Kidney (tissue), 13 donors: ENCODE measurements at regions not wholly inside any gene's neighbourhood (a gene's known extent, or its start where the extent isn't known, plus 50 kb on each side); places are given as distances from the start of the nearest gene placed in this dataset.
"Not testable (repeated sequence)": the region's sequence is repeated elsewhere in the genome, so short reads cannot be mapped to it uniquely, and the experiment has no call there.

Experiments used
- DNase-seq, 5 donors: peaks; one replicate each; pipeline ENCODE4 v3.0.0-alpha.2; 2013 to 2020
- FAIRE-seq: peaks from 2 replicates; lab custom pipeline; 2012; peaks lifted over from hg19 to GRCh38; lab: Jason Lieb, UNC
- H3K27ac ChIP-seq, 2 donors: one replicate each; pipeline ENCODE4 v1.7.0; 2013; ENCODE audit warnings: low read depth in 2 of 2, low read length in 2 of 2, inconsistent platforms in 1 of 2
- H3K27me3 ChIP-seq: one replicate; pipeline ENCODE4 v1.7.1; 2013; ENCODE audit warnings: low read length, inconsistent platforms; ENCODE audit not compliant: control insufficient read depth, insufficient read depth
- H3K36me3 ChIP-seq, 3 donors: one replicate each; pipeline versions ENCODE4 v1.7.0 to v1.7.1; 2013; ENCODE audit warnings: low read length in 3 of 3, control low read depth in 1 of 3, inconsistent platforms in 1 of 3; ENCODE audit not compliant: insufficient read depth in 3 of 3, control insufficient read depth in 2 of 3
- H3K4me1 ChIP-seq, 3 donors: one replicate each; pipeline versions ENCODE4 v1.7.0 to v1.7.1; 2013; ENCODE audit warnings: low read length in 3 of 3, inconsistent platforms in 1 of 3, low read depth in 1 of 3; ENCODE audit not compliant: control insufficient read depth in 2 of 3, insufficient read depth in 2 of 3
- H3K4me3 ChIP-seq, 3 donors: one replicate each; pipeline versions ENCODE4 v1.7.0 to v1.8.1; 2013; ENCODE audit warnings: low read length in 3 of 3, control low read depth in 1 of 3, inconsistent platforms in 1 of 3
- H3K9ac ChIP-seq, 3 donors: one replicate each; pipeline versions ENCODE4 v1.7.0 to v1.7.1; 2013; ENCODE audit warnings: low read length in 3 of 3, control low read depth in 1 of 3, inconsistent platforms in 1 of 3
- H3K9me3 ChIP-seq, 3 donors: one replicate each; pipeline versions ENCODE4 v1.7.0 to v1.7.1; 2013; ENCODE audit warnings: low read length in 3 of 3, control low read depth in 1 of 3, inconsistent platforms in 1 of 3; ENCODE audit not compliant: control insufficient read depth in 2 of 3, insufficient read depth in 1 of 3
- intact Hi-C: fragments of 100-400 bp; cut with DNase I; formaldehyde crosslinking; loops from one replicate; pipeline ENCODE4 v1.11.1; 2022
- TF ChIP-seq, protein P1 (sequence below): IDR thresholded peaks from 3 replicates; pipeline ENCODE4 v1.5.1; 2012; ENCODE audit warnings: mild to moderate bottlenecking, moderate library complexity, borderline replicate concordance; ENCODE audit not compliant: insufficient read depth; ENCODE audit errors: extremely low read depth
- donor health status: control.
- donor health status: control.
- donor health status: control.
- donor health status: control.
- donor health status: control.
- donor health status: DM: yes; HTN: yes; CAD: no.
- donor health status: Normal renal cell carcinoma (clear cell type).

DNA sequence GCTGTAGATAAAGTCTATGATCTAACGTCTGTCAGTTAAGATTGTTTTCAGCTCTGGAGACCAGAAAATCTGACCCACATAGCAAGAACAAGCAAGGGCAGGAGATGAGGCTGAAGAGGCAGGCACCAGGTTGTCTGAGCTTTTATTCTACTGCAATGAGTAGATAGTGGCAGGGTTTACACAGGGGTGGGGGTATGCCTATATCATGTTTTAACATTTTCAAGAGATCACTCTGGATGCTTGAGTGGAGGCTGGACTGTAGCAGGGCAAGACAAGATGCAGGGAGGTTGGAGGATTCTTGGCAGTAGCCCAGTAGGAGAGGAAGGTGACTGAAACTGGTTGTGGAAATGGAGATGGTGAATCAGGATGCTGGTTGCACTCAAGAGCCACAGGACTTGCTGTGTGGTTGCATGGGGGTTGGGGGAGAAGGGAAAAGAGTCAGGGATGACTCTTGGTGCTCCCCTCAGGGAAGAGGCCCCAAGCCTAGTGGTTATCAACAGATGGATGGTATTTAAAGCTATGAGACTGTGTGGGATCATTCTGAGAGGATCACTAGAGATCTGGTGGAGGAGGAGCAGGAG is 143.1 kb upstream of the KCNJ18 start:
- H3K4me1 ChIP-seq = peaks cover 0 to 11% (median 4%) of the 10 kb centered on the region in 3 donors
- DNase-seq (no peak), FAIRE-seq (no peak)
- no peaks in the 10 kb centered on the region for H3K9me3 ChIP-seq
- H3K27ac ChIP-seq = no peak overlapping the region
- no peaks in the 10 kb centered on the region for H3K36me3 ChIP-seq
- no peak overlapping the region for H3K4me3 ChIP-seq
- no peak overlapping the region for H3K9ac ChIP-seq
- intact Hi-C loops = no loop called here
- TF ChIP-seq, protein P1, sequence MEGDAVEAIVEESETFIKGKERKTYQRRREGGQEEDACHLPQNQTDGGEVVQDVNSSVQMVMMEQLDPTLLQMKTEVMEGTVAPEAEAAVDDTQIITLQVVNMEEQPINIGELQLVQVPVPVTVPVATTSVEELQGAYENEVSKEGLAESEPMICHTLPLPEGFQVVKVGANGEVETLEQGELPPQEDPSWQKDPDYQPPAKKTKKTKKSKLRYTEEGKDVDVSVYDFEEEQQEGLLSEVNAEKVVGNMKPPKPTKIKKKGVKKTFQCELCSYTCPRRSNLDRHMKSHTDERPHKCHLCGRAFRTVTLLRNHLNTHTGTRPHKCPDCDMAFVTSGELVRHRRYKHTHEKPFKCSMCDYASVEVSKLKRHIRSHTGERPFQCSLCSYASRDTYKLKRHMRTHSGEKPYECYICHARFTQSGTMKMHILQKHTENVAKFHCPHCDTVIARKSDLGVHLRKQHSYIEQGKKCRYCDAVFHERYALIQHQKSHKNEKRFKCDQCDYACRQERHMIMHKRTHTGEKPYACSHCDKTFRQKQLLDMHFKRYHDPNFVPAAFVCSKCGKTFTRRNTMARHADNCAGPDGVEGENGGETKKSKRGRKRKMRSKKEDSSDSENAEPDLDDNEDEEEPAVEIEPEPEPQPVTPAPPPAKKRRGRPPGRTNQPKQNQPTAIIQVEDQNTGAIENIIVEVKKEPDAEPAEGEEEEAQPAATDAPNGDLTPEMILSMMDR = no peak
- H3K27me3 ChIP-seq = peaks cover 2% of the 10 kb centered on the region

DNA sequence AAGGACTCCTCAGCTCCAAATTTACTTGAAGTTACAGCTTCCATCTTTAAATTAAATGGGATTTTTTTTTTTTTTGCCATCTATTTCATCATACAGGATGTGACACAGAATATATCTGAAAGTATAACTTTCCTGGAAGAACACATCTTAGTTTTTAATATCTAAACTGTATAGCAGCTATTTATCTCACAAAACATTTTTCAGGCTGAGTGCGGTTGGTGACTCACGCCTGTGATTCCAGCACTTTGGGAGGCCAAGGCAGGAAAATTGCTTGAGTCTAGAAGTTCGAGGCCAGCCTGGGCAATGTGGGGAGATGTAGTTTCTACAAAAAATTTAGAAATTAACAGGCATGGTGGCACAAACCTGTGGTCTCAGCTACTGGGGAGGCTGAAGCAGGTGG is 142.3 kb upstream of the KCNJ18 start:
- H3K27me3 ChIP-seq, H3K9ac ChIP-seq, H3K27ac ChIP-seq, DNase-seq, FAIRE-seq, intact Hi-C loops, H3K36me3 ChIP-seq, H3K9me3 ChIP-seq: not testable (repeated sequence)
- H3K4me1 ChIP-seq = peaks cover 0 to 11% (median 4%) of the 10 kb centered on the region in 3 donors
- peak overlapping the region in 1 of 3 donors; percentile 68 for H3K4me3 ChIP-seq

DNA sequence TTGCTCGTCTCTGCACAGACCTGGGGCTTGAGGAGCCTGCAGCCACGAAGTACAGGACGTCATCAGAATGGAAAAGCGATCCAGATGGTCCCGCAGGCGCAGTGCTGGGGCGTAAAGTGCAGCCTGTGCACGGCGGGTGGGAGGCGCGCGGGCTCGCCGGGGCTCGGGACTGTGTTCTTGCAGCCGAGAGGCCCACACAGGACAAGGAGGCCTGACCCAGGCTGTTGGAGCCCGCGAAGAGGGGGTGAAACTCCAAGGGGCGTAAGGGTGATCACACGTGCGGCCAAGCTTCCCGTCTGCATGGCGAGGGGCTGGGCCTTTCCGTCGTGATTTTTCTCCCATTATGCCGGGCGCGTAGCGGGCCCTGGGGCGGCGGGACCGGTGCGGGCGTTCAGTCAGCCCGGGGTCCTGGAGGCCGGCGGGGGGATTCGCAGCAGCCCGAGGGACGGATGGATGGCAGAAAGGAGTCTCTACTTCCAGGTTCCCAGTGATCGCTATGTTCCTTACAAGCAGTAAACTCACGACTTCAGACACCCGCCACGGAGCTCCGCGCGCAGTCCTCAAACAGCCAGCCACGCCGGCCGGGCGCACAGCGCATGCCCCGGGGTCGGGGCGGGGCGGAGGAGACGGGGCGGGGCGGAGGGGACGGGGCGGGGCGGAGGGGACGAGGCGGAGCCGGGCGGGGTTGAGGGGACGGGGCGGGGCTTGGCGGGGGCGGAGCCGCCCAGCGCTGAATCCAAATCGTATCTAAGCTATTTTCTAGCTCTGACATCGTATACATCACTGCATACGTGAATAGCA is 141.0 kb upstream of the KCNJ18 start:
- H3K4me3 ChIP-seq = peak overlapping the region; percentile 66 to 78 (median 68)
- TF ChIP-seq, protein P1 = no peak
- H3K27me3 ChIP-seq = peaks cover 2% of the 10 kb centered on the region
- H3K4me1 ChIP-seq = peaks cover 0 to 11% (median 4%) of the 10 kb centered on the region in 3 donors
- H3K9me3 ChIP-seq = no peaks in the 10 kb centered on the region
- FAIRE-seq (no peak), DNase-seq (peak; percentile 89 to 93 (median 91))
- H3K36me3 ChIP-seq = no peaks in the 10 kb centered on the region
- H3K27ac ChIP-seq = peak overlapping the region; percentile 32 to 47
- intact Hi-C loops = no loop called here
- H3K9ac ChIP-seq = peak overlapping the region; percentile 39 to 72 (median 48)

DNA sequence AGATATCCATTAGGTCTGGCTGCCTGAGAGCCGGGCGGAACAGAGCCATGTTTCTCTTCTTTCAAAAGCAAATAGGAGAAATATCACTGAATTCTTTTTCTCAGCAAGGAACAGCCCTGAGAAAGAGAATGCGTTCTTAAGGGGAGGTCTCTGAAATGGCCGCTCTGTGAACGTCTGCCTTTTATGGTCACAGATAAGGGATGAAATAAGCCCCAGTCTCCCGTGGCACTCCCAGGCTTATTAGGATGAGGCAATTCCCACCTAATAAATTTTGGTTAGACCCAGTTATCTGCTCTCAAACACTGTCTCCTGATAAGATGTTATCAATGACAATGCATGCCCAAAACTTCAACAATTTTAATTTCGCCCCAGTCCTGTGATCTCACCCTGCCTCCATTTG is 133.4 kb upstream of the KCNJ18 start:
- DNase-seq, FAIRE-seq, H3K4me1 ChIP-seq, intact Hi-C loops, H3K27ac ChIP-seq, H3K9me3 ChIP-seq, H3K36me3 ChIP-seq, H3K9ac ChIP-seq, H3K4me3 ChIP-seq, H3K27me3 ChIP-seq: not testable (repeated sequence)
